GM23338 (cell line): ENCODE measurements at regions not wholly inside any gene's neighbourhood (a gene's known extent, or its start where the extent isn't known, plus 50 kb on each side); places are given as distances from the start of the nearest gene placed in this dataset.

ENCODE experiments used
- ATAC-seq: fragments of 200-7000 bp; cut with Tn5 transposase; 3 replicates; pipeline ENCODE4 v1.9.1; 2020
- DNase-seq: peaks from one replicate; pipeline ENCODE4 v3.0.0-alpha.2; 2015; ENCODE audit warnings: low spot score
- H2AFZ ChIP-seq: fragments of 200-600 bp; sonication (generic); 2 replicates; pipeline ENCODE4 v1.8.0; 2016; ENCODE audit warnings: antibody characterized with exemption, mild to moderate bottlenecking, moderate library complexity
- H3F3A ChIP-seq: fragments of 200-600 bp; sonication (generic); replicated peaks from 2 replicates; pipeline ENCODE4 v1.8.0; 2017; ENCODE audit warnings: antibody characterized with exemption, mixed run types, low read depth
- H3K27ac ChIP-seq: fragments of 200-600 bp; sonication (generic); 2 replicates; pipeline ENCODE4 v1.6.1; 2016; ENCODE audit warnings: low read depth
- H3K27me3 ChIP-seq: fragments of 200-600 bp; sonication (generic); 2 replicates; pipeline ENCODE4 v1.8.0; 2016; ENCODE audit warnings: mild to moderate bottlenecking, mixed run types, moderate library complexity; ENCODE audit not compliant: insufficient read depth
- H3K36me3 ChIP-seq: fragments of 200-600 bp; sonication (generic); 2 replicates; pipeline ENCODE4 v1.8.0; 2016; ENCODE audit warnings: mild to moderate bottlenecking; ENCODE audit not compliant: insufficient read depth
- H3K4me1 ChIP-seq: fragments of 200-600 bp; sonication (generic); 2 replicates; pipeline ENCODE4 v1.8.0; 2016; ENCODE audit warnings: mild to moderate bottlenecking, moderate library complexity; ENCODE audit not compliant: insufficient read depth
- H3K4me2 ChIP-seq: fragments of 200-600 bp; sonication (generic); 2 replicates; pipeline ENCODE4 v1.7.1; 2017; ENCODE audit warnings: mixed run types
- H3K4me3 ChIP-seq: fragments of 200-600 bp; sonication (generic); 2 replicates; pipeline ENCODE4 v1.6.1; 2016; ENCODE audit warnings: mixed run types
- H3K79me2 ChIP-seq: fragments of 200-600 bp; sonication (generic); replicated peaks from 2 replicates; pipeline ENCODE4 v1.8.0; 2017; ENCODE audit warnings: mild to moderate bottlenecking; ENCODE audit not compliant: insufficient read depth
- H3K9me2 ChIP-seq: fragments of 200-600 bp; sonication (generic); 2 replicates; pipeline ENCODE4 v1.8.0; 2017; ENCODE audit not compliant: insufficient read depth
- H4K20me1 ChIP-seq: fragments of 200-600 bp; sonication (generic); replicated peaks from 2 replicates; pipeline ENCODE4 v1.8.0; 2017; ENCODE audit warnings: mild to moderate bottlenecking; ENCODE audit not compliant: insufficient read depth
- H3K27ac Mint-ChIP-seq: 2 replicates; pipeline ENCODE4 v1.8.0; 2020; ENCODE audit warnings: inconsistent platforms, mild to moderate bottlenecking, moderate library complexity, mixed read lengths
- H3K27me3 Mint-ChIP-seq: 3 replicates; pipeline ENCODE4 v1.8.0; 2022; ENCODE audit warnings: low read depth, mild to moderate bottlenecking, moderate library complexity, mixed read lengths, inconsistent platforms; ENCODE audit not compliant: insufficient read depth, poor library complexity
- H3K36me3 Mint-ChIP-seq: 3 replicates; pipeline ENCODE4 v1.8.0; 2021; ENCODE audit warnings: low read depth, mild to moderate bottlenecking, inconsistent platforms, moderate library complexity, mixed read lengths
- H3K4me1 Mint-ChIP-seq: 3 replicates; pipeline ENCODE4 v1.8.0; 2020; ENCODE audit warnings: mild to moderate bottlenecking, inconsistent platforms, mixed read lengths
- H3K4me3 Mint-ChIP-seq: 3 replicates; pipeline ENCODE4 v1.8.0; 2021; ENCODE audit warnings: moderate library complexity, mild to moderate bottlenecking, inconsistent platforms, mixed read lengths
- H3K9me3 Mint-ChIP-seq: 3 replicates; pipeline ENCODE4 v1.8.0; 2020; ENCODE audit warnings: moderate library complexity, mild to moderate bottlenecking, inconsistent platforms, mixed read lengths
- CTCF ChIP-seq, 2 experiments: fragments of 200-600 bp in 1 of 2; sonication (generic) in 1 of 2; conservative IDR thresholded peaks; 2 replicates each; pipeline versions ENCODE4 v1.5.1 to v1.6.1; 2016 to 2017; ENCODE audit warnings: antibody characterized with exemption in 2 of 2, low read depth in 2 of 2, mild to moderate bottlenecking in 2 of 2, moderate library complexity in 1 of 2
- EZH2phosphoT487 ChIP-seq: fragments of 200-600 bp; sonication (generic); IDR thresholded peaks from one replicate; pipeline ENCODE4 v1.8.1; 2018; ENCODE audit warnings: antibody characterized with exemption; ENCODE audit not compliant: unreplicated experiment
- NANOG ChIP-seq: IDR thresholded peaks from 2 replicates; pipeline ENCODE4 v1.6.1; 2016; ENCODE audit warnings: antibody characterized with exemption, borderline replicate concordance
- ZNF114 ChIP-seq: fragments of 250-450 bp; sonication (Bioruptor Pico); IDR thresholded peaks from 2 replicates; pipeline ENCODE4 v1.5.0; 2020; ENCODE audit warnings: mild to moderate bottlenecking, moderate library complexity
- ZNF331 ChIP-seq: fragments of 250-450 bp; sonication (Bioruptor Pico); IDR thresholded peaks from 2 replicates; pipeline ENCODE4 v1.5.0; 2020; ENCODE audit warnings: low read depth, mild to moderate bottlenecking, moderate library complexity
- ZNF462 ChIP-seq: fragments of 250-450 bp; sonication (Bioruptor Pico); IDR thresholded peaks from 2 replicates; pipeline ENCODE4 v1.5.0; 2020; ENCODE audit warnings: mild to moderate bottlenecking, moderate library complexity

- no peak overlapping the region for H3K4me3 Mint-ChIP-seq
- peaks cover 15% of the 10 kb centered on the region for H3K9me3 Mint-ChIP-seq
- no peaks in the 10 kb centered on the region for H3K79me2 ChIP-seq
- no peaks in the 10 kb centered on the region for H4K20me1 ChIP-seq
- no peaks in the 10 kb centered on the region for H3K27me3 ChIP-seq
- peaks cover 12% of the 10 kb centered on the region for H3K36me3 Mint-ChIP-seq
- H3K27ac ChIP-seq, result no peak overlapping the region
- no peak overlapping the region for H3K4me3 ChIP-seq
- no peak overlapping the region for H3K27ac Mint-ChIP-seq
- H3K4me2 ChIP-seq, result no peak overlapping the region
- no peaks in the 10 kb centered on the region for H3K9me2 ChIP-seq
- no peaks in the 10 kb centered on the region for H3K36me3 ChIP-seq
- peaks cover 6% of the 10 kb centered on the region for H3K27me3 Mint-ChIP-seq
- 0 out of 3 replicates have a peak, but pooled peaks cover 3% of the 10 kb centered on the region for H3K4me1 Mint-ChIP-seq
- DNase-seq (peak; percentile 49), ATAC-seq (peak; percentile 73)
- no peaks in the 10 kb centered on the region for H3K4me1 ChIP-seq
- TF ChIP-seq NANOG (no peak), ZNF462 (CRISPR knock-in tag) (no peak), ZNF331 (CRISPR knock-in tag) (no peak), CTCF (conservative IDR thresholded peaks at IDR 0.05; ENCODE audit: low read depth in 2 of 2) (peak; percentile 36 to 60), EZH2phosphoT487 (no peak), ZNF114 (CRISPR knock-in tag) (no peak)
- H2AFZ ChIP-seq, result peak overlapping the region; percentile 78; the same call in 1 of the 2 replicates
- H3F3A ChIP-seq, result no peaks in the 10 kb centered on the region
Measured at GRCh38 chr9:32706004-32706724, 70.7 kb upstream of the TAF1L start.
